Pancreas (tissue), 10 donors: ENCODE measurements at regions not wholly inside any gene's neighbourhood (a gene's known extent, or its start where the extent isn't known, plus 50 kb on each side); places are given as distances from the start of the nearest gene placed in this dataset.

ENCODE experiments used
- ATAC-seq, 4 donors: fragments of 200-7000 bp; cut with Tn5 transposase; one replicate each; pipeline versions ENCODE4 v1.8.0 to v1.9.1; 2020; ENCODE audit warnings: mild to moderate bottlenecking in 4 of 4, moderate library complexity in 4 of 4
- DNase-seq, 6 donors: peaks; one replicate each; pipeline ENCODE4 v3.0.0-alpha.2; 2020
- FAIRE-seq: peaks from 2 replicates; lab custom pipeline; 2012; peaks lifted over from hg19 to GRCh38; lab: Jason Lieb, UNC
- H3K27ac ChIP-seq, 4 donors: fragments of 200-600 bp; sonication (generic); 1 replicate in 3 of 4; 2 replicates in 1 of 4; pipeline versions ENCODE4 v1.5.0 to v1.8.0; 2020
- H3K27me3 ChIP-seq, 4 donors: fragments of 200-600 bp; one replicate each; pipeline ENCODE4 v1.8.0; 2021
- H3K36me3 ChIP-seq, 3 donors: fragments of 200-600 bp; sonication (generic) in 1 of 3; one replicate each; pipeline versions ENCODE4 v1.5.0 to v1.8.0; 2020 to 2021
- H3K4me1 ChIP-seq, 3 donors: fragments of 200-600 bp; one replicate each; pipeline ENCODE4 v1.8.0; 2021
- H3K4me3 ChIP-seq, 4 donors: fragments of 200-600 bp; sonication (generic) in 2 of 4; one replicate each; pipeline versions ENCODE4 v1.5.0 to v1.8.0; 2020 to 2021
- H3K9me3 ChIP-seq, 4 donors: fragments of 200-600 bp; one replicate each; pipeline ENCODE4 v1.8.0; 2021
- WGBS, 2 donors: extraction: QIAGEN DNeasy Blood & Tissue Kit; methylation state at CpG; one replicate each; pipeline ENCODE4 v1.1.7; 2013; 5-methylcytosine and 5-hydroxymethylcytosine counted together
- intact Hi-C, 3 donors: fragments of 100-400 bp; cut with DNase I; formaldehyde crosslinking; loops; one replicate each; pipeline versions ENCODE4 v1.11.1 to v1.14.2; 2022
- TF ChIP-seq, protein P1 (sequence below), 4 donors: fragments of 200-600 bp; sonication (generic) in 3 of 4; IDR thresholded peaks; one replicate each; pipeline versions ENCODE4 v1.5.0 to v1.8.0; 2021; ENCODE audit warnings: antibody characterized with exemption in 4 of 4
- donor health status: healthy with polysubstance abuse.
- donor health status: DM: no; HTN: no; CAD: no; lungs with moderate emphysema.
- donor health status: DM: no; HTN: no; CAD: no.
- donor health status: control.
- donor health status: control.
- donor health status: Bipolar disorder and iron deficiency.
- donor health status: DM: yes; HTN: yes; CAD: no.
- donor health status: DM: no; HTN: no; CAD: no.
- donor health status: DM: no; HTN: no; CAD: no.
- donor health status: DM: yes; HTN: yes; CAD: no.

DNA sequence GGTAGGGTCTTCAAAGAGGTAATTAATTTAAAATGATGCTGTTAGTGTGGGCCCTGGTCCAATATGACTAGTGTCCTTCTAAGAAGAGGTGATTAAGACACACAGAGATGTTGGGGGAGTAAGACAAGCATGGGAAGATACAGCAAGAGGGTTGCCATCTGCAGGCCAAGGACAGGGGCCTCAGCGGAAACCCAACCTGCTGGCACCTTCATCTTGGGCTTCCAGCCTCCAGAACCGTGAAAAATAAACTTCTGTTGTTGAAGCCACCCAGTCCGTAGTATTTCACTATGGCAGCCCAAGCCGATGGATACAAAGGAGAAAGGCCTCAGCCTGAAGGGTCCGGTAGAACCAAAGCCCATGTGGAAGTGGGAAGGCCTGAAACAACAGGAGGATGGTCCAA lies 161.7 kb upstream of the UBE2E1 start:
- intact Hi-C loops, result no loop called here
- DNase-seq, result no peak
- H3K27ac ChIP-seq, result no peak overlapping the region
- no peak for ATAC-seq
- no peaks in the 10 kb centered on the region for H3K36me3 ChIP-seq
- 91 to 95% methylated on average over 5 of the region's 5 CpGs for WGBS, 2 donors
- FAIRE-seq, result no peak
- no peaks in the 10 kb centered on the region for H3K27me3 ChIP-seq
- TF ChIP-seq, protein P1, sequence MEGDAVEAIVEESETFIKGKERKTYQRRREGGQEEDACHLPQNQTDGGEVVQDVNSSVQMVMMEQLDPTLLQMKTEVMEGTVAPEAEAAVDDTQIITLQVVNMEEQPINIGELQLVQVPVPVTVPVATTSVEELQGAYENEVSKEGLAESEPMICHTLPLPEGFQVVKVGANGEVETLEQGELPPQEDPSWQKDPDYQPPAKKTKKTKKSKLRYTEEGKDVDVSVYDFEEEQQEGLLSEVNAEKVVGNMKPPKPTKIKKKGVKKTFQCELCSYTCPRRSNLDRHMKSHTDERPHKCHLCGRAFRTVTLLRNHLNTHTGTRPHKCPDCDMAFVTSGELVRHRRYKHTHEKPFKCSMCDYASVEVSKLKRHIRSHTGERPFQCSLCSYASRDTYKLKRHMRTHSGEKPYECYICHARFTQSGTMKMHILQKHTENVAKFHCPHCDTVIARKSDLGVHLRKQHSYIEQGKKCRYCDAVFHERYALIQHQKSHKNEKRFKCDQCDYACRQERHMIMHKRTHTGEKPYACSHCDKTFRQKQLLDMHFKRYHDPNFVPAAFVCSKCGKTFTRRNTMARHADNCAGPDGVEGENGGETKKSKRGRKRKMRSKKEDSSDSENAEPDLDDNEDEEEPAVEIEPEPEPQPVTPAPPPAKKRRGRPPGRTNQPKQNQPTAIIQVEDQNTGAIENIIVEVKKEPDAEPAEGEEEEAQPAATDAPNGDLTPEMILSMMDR (IDR thresholded peaks at IDR 0.05), result no peak
- H3K4me3 ChIP-seq, result no peak overlapping the region
- peaks cover 0 to 1% (median 0%) of the 10 kb centered on the region in 3 donors for H3K4me1 ChIP-seq
- H3K9me3 ChIP-seq, result no peaks in the 10 kb centered on the region

DNA sequence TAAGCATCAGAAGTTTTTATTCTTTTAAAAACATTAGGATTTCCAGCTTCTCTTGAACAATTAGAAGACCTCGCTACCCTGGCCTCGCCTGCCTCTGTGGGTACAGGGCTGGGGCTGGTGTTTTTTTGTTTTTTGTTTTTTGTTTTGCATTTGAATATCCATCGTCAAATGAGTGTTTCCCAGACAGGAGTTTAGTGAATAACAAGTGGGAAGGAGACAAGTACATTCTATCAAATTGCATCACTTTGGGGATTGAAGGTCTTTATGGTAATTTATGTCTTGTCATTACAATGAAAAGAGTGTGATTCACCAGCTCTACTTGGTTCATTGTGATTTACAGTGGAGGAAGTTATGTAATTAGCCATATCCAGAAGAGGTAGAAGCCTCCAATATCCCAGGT lies 161.1 kb upstream of the UBE2E1 start:
- ATAC-seq (no peak), DNase-seq (no peak), FAIRE-seq (no peak)
- H3K27ac ChIP-seq, result no peak overlapping the region
- peaks cover 0 to 4% (median 0%) of the 10 kb centered on the region in 3 donors for H3K4me1 ChIP-seq
- intact Hi-C loops, result no loop called here
- H3K4me3 ChIP-seq, result no peak overlapping the region
- TF ChIP-seq, protein P1 (IDR thresholded peaks at IDR 0.05), result no peak
- no peaks in the 10 kb centered on the region for H3K9me3 ChIP-seq
- 94 to 98% methylated on average over 3 of the region's 3 CpGs for WGBS, 2 donors
- H3K36me3 ChIP-seq, result no peaks in the 10 kb centered on the region
- H3K27me3 ChIP-seq, result no peaks in the 10 kb centered on the region

DNA sequence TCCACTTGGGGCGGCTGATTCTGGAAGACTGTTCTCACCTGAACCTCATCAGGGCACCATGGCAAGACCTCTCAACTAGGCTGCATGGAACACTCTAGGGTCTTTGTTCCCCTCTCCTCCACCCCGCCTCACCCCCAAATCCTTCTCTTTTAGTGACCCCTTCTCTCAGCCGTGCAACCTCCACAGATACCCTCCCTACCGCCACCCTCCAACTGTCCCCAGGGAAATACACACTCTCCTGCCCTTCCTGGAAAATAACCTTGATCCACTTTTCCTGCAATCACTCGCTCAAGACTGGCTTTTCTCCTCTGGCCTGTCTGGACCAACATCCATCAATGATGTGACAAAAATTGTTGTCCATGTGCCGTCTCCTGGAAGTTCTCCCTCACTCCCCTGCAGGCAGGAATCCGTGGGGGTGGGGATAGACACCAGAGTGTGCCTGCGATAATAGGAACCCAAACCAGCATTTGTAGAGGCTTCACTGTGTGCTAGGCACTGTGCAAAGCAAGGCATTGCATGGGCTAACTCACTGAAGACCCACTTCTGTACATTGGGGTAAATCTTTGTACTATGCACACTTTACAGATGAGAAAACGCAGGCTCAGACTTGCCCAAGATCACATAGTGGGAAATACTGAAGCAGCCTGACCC lies 160.1 kb upstream of the UBE2E1 start:
- no peak for ATAC-seq
- Histone ChIP-seq H3K9me3 (no peaks in the 10 kb centered on the region), H3K27ac (no peak overlapping the region), H3K4me3 (no peak overlapping the region), H3K36me3 (no peaks in the 10 kb centered on the region), H3K27me3 (no peaks in the 10 kb centered on the region), H3K4me1 (peaks cover 0 to 6% (median 0%) of the 10 kb centered on the region in 3 donors)
- no peak for FAIRE-seq
- DNase-seq, result no peak
- 79 to 83% methylated on average over 9 of the region's 9 CpGs for WGBS, 2 donors
- intact Hi-C loops, result no loop called here
- TF ChIP-seq, protein P1 (IDR thresholded peaks at IDR 0.05), result no peak

DNA sequence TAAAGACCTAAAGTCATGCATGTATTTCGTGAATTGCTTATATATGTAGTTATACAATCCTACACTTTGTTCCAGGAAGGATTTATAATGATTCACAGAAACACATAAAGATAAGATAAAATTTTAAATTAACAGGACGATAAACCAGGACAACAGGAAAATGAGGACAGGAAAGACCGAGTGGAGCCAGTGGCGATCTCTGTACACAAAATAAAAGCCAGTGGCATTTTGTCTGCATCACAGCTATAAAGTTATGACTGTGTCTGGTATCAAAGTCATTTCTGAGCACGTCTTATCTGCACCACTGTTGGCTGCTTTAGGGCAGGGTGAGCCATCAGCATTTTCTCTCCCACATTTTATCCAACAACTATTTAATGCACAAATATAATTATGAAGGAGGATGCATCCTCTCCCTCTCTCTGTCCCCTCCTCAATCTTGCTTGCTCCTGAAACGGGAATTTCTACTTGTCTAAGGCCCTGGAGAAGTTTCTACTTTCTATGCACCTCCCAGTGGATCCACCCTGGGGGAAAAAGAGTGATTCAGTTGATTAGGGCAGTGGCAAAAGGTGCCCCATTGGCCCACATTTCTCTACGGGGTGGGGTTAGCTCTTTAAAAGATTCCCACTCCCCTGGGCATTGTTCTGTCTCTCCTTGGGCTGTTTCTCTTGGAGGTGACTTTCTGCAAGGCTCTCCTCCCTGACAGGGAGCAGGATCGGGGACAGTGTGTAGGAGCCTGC lies 159.4 kb upstream of the UBE2E1 start:
- intact Hi-C loops, result no loop called here
- H3K27me3 ChIP-seq, result no peaks in the 10 kb centered on the region
- no peaks in the 10 kb centered on the region for H3K36me3 ChIP-seq
- ATAC-seq (no peak), DNase-seq (no peak), FAIRE-seq (no peak)
- peaks cover 0 to 7% (median 0%) of the 10 kb centered on the region in 3 donors for H3K4me1 ChIP-seq
- H3K4me3 ChIP-seq, result no peak overlapping the region
- WGBS, 2 donors, result 60 to 72% methylated on average over 8 of the region's 8 CpGs
- H3K9me3 ChIP-seq, result no peaks in the 10 kb centered on the region
- TF ChIP-seq, protein P1 (IDR thresholded peaks at IDR 0.05), result no peak
- no peak overlapping the region for H3K27ac ChIP-seq
